ENCODE measurements at regions not wholly inside any gene's neighbourhood (a gene's known extent, or its start where the extent isn't known, plus 50 kb on each side); places are given as distances from the start of the nearest gene placed in this dataset.

- in situ Hi-C loops (cut with MboI): no loop called here
- Histone ChIP-seq H4K20me1 (replicated peaks; ENCODE audit: control insufficient read depth, insufficient read depth, low read length) (no peaks in the 10 kb centered on the region), H3K4me3 (no peak overlapping the region), H3K27me3 (ENCODE audit: control insufficient read depth in 2 of 2, insufficient read depth in 2 of 2, low read length in 2 of 2) (no peaks in the 10 kb centered on the region), H3K36me3 (ENCODE audit: control insufficient read depth, insufficient read depth, low read length) (no peaks in the 10 kb centered on the region), H3K4me2 (ENCODE audit: insufficient read depth, low read length) (no peak overlapping the region), H3K79me2 (ENCODE audit: control insufficient read depth, insufficient read depth, low read length) (no peaks in the 10 kb centered on the region), H3K27ac (ENCODE audit: extremely low read depth, low read depth, low read length) (no peak overlapping the region), H3K4me1 (replicated peaks in 1 of 2; ENCODE audit: control insufficient read depth in 2 of 2, insufficient read depth in 2 of 2, low read length in 2 of 2) (no peaks in the 10 kb centered on the region), H3K9me3 (replicated peaks; ENCODE audit: control insufficient read depth, insufficient read depth, low read depth, low read length) (no peaks in the 10 kb centered on the region), H3K9me1 (ENCODE audit: control insufficient read depth, insufficient read depth, low read length) (no peaks in the 10 kb centered on the region), H3K9ac (ENCODE audit: insufficient read depth in 1 of 2, low read depth in 2 of 2, low read length in 2 of 2) (no peak overlapping the region), H2AFZ (ENCODE audit: low read depth, low read length) (no peak overlapping the region)
- no TSS peak for BruUV-seq (replicated peaks)
- ATAC-seq (no peak), DNase-seq (ENCODE audit: extremely low read depth in 1 of 4, low spot score in 3 of 4) (no peak), FAIRE-seq (no peak)
- ChIA-PET POLR2A (no interaction called here), CTCF (ENCODE audit: low intra/inter-chr PET ratio) (no interaction called here)
- intact Hi-C loops (cut with micrococcal nuclease): no loop called here
- TF ChIP-seq BRCA1 (IDR thresholded peaks at IDR 0.05) (no peak), BRCA1 (CRISPR knock-in tag; IDR thresholded peaks at IDR 0.05) (no peak)
Observed at GRCh38 chr13:68645814-68646213, 1415.7 kb upstream of the PCDH9 start.

GRCh38 chr13:68644611-68645010 lies 1414.5 kb upstream of the PCDH9 start:
- Histone ChIP-seq H3K27ac (ENCODE audit: extremely low read depth, low read depth, low read length) (no peak overlapping the region), H2AFZ (ENCODE audit: low read depth, low read length) (peak overlapping the region; percentile 17; the same call in 1 of the 2 replicates), H3K4me3 (no peak overlapping the region), H3K4me2 (ENCODE audit: insufficient read depth, low read length) (no peak overlapping the region), H3K27me3 (ENCODE audit: control insufficient read depth in 2 of 2, insufficient read depth in 2 of 2, low read length in 2 of 2) (no peaks in the 10 kb centered on the region), H3K36me3 (ENCODE audit: control insufficient read depth, insufficient read depth, low read length) (no peaks in the 10 kb centered on the region), H3K79me2 (ENCODE audit: control insufficient read depth, insufficient read depth, low read length) (no peaks in the 10 kb centered on the region), H3K4me1 (replicated peaks in 1 of 2; ENCODE audit: control insufficient read depth in 2 of 2, insufficient read depth in 2 of 2, low read length in 2 of 2) (no peaks in the 10 kb centered on the region), H3K9ac (ENCODE audit: insufficient read depth in 1 of 2, low read depth in 2 of 2, low read length in 2 of 2) (no peak overlapping the region), H4K20me1 (replicated peaks; ENCODE audit: control insufficient read depth, insufficient read depth, low read length) (no peaks in the 10 kb centered on the region), H3K9me3 (replicated peaks; ENCODE audit: control insufficient read depth, insufficient read depth, low read depth, low read length) (no peaks in the 10 kb centered on the region), H3K9me1 (ENCODE audit: control insufficient read depth, insufficient read depth, low read length) (no peaks in the 10 kb centered on the region)
- POLR2A ChIA-PET: no interaction called here
- no peak for DNase-seq (ENCODE audit: extremely low read depth in 1 of 4, low spot score in 3 of 4)
- no TSS peak for BruUV-seq (replicated peaks)
- ATAC-seq: no peak
- FAIRE-seq: no peak
- intact Hi-C loops (cut with micrococcal nuclease) (no loop called here), in situ Hi-C loops (cut with MboI) (no loop called here)
- WGBS (ENCODE audit: insufficient coverage, low coverage, missing lambda C conversion rate): 7% methylated on average over 3 of the region's 6 CpGs
- CTCF ChIA-PET (ENCODE audit: low intra/inter-chr PET ratio): no interaction called here
- TF ChIP-seq BHLHE40 (IDR thresholded peaks at IDR 0.05; ENCODE audit: low read length) (no peak), TFE3 (CRISPR knock-in tag; IDR thresholded peaks at IDR 0.05) (no peak), HBP1 (CRISPR knock-in tag; IDR thresholded peaks at IDR 0.05) (no peak), NFIC (IDR thresholded peaks at IDR 0.05) (no peak), PYGO2 (tag; IDR thresholded peaks at IDR 0.05) (no peak), SUPT5H (IDR thresholded peaks at IDR 0.05) (no peak), USF2 (CRISPR knock-in tag; IDR thresholded peaks at IDR 0.05) (no peak), HMGN3 (IDR thresholded peaks at IDR 0.05; ENCODE audit: borderline replicate concordance, extremely low read depth, insufficient read length, low read depth, low read length) (no peak), RUNX1 (IDR thresholded peaks at IDR 0.05; ENCODE audit: low read depth) (no peak)

Data from K562 (cell line).